ENCODE measurements at regions not wholly inside any gene's neighbourhood (a gene's known extent, or its start where the extent isn't known, plus 50 kb on each side); places are given as distances from the start of the nearest gene placed in this dataset.
"Not testable (repeated sequence)": the region's sequence is repeated elsewhere in the genome, so short reads cannot be mapped to it uniquely, and the experiment has no call there.

DNA sequence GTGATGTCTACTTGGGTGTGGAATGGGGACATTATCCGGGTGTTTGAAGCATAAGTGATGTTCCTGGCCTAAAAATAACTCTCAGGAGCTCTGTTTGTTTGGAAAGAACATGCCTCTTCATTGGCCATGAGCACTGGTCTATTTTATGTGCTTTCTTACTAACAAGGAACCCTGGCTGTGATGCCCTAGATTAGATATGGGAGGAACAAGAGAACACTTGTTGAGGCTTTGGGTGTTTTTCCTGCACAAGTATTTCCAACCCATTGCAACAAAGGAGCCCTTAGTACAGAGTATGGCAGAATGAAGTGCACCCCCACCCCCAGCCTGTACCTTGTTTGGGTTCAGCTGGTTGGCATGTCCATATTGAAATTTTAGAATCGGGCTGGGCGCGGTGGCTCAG, 95.9 kb downstream of the SLC4A3 start:
- no peak for ATAC-seq
- DNase-seq (ENCODE audit: low spot score) = no peak
- intact Hi-C loops (cut with DNase I) = no loop called here

DNA sequence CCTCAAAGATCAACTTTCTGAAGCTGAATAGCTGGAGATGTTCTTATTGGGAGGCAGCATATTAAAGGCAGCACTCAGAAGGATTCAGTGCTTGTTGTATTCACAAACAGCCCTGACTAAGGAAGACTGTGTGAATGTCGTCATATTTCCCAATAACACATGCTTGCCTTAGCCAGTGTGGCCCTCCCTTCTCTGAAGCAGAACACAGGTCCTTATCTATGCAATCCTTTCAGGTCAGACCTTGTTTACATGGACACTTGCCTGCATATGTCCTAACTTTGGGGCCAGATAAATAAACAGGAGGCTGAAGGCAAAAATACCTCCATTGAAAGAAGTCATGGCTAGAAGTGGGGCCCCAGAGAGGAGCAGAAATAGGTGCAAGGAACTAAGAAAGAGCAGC, 97.2 kb downstream of the SLC4A3 start:
- ATAC-seq (no peak), DNase-seq (ENCODE audit: low spot score) (no peak)
- intact Hi-C loops (cut with DNase I) = no loop called here

DNA sequence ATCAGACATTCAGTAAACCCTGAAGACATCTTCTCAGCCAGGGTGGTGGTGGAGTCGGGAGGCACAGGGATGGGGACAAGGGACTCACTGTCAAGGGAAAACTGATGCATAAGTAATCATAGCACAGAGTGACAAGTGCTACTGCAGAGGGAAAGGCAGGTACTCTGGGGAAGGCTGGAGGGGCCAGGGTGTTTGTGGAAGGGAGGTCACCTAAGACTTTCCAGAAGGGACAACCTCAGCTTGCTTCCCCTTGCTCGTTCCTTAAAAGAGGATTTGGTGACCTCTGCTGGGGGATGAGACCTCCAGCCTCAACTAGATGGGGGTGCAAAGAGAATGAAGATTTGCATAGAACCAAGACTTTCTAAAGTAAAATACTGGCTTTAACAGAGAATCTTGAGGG, 99.5 kb downstream of the SLC4A3 start:
- ATAC-seq = no peak
- no peak for DNase-seq (ENCODE audit: low spot score)
- intact Hi-C loops (cut with DNase I) = no loop called here

DNA sequence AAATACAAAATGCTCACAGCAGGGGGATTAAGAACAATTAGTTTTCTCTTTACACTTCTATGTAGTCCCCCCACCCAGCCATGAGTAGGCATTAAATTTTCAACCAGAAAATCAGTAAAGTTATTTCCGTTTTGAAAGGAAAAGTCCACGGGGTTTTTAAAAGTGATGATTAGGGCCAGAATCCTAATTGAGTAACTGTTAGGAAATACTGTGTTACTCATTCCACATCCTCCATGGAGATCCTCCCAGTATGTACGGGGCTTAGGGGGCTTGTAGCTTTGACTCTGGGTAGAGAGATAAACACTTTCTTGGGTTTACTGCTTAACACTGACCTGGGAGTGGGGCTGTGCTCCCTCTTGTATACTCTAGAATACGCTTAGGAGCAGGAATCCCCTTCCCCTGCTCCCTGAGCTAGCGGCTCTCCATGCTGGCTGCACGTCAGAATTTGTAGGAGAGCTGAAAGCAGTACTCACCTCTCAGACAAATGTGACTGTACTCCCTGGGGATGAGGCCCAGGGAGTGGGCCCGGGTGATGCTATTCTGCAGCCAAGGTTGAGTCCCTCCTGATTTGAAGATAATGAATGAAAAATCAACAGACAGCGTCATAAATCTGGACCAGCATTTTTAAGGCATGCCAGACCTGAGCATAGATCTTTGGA, 100.5 kb downstream of the SLC4A3 start:
- DNase-seq (ENCODE audit: low spot score) (no peak), ATAC-seq (peak; percentile 80)
- intact Hi-C loops (cut with DNase I) = no loop called here

DNA sequence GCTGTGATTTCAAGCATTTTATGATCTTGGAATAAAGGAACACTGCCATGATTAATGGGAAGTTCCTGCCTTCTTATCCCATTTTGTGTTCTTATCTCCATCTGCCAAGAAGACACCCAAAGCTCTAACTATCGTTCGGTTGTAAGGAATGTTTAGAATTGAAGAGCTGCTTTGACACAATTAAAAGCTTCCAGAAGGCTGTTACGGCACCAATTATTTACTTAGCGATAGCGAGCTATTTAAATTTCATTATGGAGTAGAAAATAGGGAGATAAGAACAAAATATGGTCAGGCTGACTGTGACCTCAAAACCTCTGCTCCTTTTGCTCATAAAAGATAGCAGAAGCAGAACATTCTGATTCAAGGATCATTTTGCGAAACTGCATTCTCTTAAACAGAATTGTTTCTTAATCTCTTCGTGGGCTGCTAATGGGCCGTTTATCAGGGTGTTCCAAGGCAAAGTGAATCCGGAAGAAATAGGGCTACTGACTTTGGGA, 101.6 kb downstream of the SLC4A3 start:
- ATAC-seq (no peak), DNase-seq (ENCODE audit: low spot score) (no peak)
- intact Hi-C loops (cut with DNase I) = no loop called here

DNA sequence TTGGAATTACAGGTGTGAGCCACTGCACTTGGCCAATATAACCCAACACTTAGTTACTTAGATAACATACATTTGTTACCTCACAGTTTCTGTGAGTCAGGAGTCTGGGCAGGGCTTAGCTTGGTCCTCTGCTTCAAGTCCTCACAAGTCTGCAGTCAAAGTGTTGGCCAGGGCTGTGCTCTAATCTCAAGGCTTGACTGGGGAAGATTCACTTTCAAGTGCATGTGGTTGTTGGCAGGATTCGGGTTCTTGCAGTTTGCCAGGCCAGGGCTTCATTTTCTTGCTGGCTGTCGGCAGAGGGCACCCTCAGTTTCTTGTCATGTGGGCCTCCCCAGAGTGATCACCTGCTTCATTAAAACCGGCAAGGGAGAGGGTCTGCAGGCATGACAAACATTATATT, 103.7 kb downstream of the SLC4A3 start:
- intact Hi-C loops (cut with DNase I) = no loop called here

DNA sequence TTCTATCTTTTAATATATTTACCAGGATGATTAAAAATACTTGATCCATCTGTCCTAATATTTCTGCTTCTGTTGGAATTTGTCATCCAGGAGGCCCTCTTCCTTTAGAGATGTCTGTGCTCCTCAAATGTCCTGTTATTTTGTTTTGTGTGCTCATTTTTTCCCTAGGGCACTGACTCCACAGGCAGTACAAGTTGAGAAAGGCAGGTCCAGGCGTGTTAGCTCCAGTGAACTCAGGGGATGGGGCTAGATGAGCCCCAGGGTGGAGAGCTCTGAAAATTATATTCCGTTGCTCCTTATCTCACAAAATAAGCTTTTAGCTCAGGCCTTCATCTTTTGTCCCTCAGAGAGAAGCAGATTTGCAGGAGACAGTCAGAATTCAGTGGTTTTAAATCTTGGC, 105.7 kb downstream of the SLC4A3 start:
- intact Hi-C loops (cut with DNase I) = no loop called here
- ATAC-seq (no peak), DNase-seq (ENCODE audit: low spot score) (no peak)

More for the DNA sequence above, 103.7 kb downstream of the SLC4A3 start:
- no peak for ATAC-seq
- no peak for DNase-seq (ENCODE audit: low spot score)

DNA sequence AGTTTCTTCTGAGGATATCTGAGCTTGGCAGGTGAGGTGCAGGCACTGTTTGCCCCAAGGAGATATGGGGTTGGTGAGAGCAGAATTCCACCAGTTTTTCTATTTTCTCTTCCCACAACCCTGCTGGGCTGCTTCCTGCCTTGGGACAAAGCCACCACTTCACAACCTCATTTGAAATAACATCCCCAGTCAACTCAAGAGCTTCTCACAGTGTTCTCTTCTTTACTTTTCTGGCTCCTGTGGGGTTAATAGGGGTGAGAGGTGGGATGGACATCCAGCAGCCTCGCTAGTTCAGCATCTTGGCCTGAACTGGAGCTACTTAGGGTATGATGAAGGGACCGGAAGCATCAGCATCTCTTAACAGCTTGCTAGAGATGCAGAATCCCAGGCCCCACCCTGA, 106.3 kb downstream of the SLC4A3 start:
- ATAC-seq (no peak), DNase-seq (ENCODE audit: low spot score) (no peak)
- intact Hi-C loops (cut with DNase I) = no loop called here

DNA sequence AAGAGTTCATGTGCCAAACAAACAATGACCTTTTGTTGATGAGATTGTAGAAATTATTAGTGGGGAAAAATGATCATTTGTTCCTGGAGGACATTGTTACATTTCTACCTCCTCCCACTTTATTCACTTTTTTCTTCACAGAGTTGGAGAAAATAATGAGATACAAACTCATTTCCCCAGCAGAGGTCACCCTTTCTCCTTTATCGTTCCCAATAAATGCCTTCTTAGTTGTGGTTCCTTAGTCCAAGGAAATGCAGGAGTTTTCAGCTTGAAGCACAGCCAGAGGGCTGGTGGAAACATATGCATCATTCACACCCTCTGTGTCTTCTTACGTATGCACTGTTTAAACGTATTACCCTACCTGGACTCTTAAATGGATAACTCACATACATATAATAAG, 108.8 kb downstream of the SLC4A3 start:
- peak; percentile 75 for ATAC-seq
- no peak for DNase-seq (ENCODE audit: low spot score)

DNA sequence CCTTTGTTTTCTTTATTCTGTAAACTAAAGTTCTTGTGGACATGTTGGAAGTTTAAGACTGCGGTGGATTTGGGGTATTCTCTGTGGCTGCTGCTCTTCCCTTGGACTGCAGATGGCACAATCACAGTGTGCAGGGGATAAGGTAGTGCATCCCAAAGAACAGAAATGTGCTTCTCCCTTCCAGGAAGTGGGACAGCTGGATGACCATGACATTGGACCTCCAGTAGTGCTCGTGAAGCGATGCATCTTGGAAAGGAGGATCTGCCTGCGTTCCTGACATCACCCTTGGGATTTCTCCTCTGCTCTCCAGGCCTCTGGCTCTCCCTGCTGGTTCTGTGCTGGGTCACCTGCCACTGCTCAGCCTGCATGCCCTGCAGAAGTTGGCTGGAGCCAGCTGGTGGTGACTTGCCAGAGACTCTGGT, 109.9 kb downstream of the SLC4A3 start:
- ATAC-seq (peak; percentile 83), DNase-seq (ENCODE audit: low spot score) (no peak)
- intact Hi-C loops (cut with DNase I) = no loop called here

More for the DNA sequence above, 108.8 kb downstream of the SLC4A3 start:
- intact Hi-C loops (cut with DNase I) = no loop called here

DNA sequence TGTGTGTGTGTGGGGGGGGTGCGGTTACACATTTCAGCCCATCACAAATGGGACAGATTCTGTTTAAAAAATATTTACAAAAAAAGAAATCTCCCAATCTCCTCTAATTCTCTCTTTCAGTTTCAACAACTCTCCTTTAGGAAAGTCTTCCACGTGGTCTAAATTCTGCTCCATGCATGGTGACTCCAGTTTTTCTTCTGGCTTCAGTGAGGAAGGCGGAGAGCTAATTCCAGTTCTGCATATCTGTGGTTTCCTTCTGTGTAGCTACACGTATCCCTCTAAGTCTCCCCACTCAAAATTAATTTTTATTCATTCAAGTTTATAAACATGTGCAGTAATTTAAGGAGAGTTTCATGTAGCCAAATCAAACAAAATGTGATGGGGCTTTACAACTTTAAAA, 111.6 kb downstream of the SLC4A3 start:
- no peak for DNase-seq (ENCODE audit: low spot score)
- peak; percentile 53 for ATAC-seq
- intact Hi-C loops (cut with DNase I) = no loop called here

DNA sequence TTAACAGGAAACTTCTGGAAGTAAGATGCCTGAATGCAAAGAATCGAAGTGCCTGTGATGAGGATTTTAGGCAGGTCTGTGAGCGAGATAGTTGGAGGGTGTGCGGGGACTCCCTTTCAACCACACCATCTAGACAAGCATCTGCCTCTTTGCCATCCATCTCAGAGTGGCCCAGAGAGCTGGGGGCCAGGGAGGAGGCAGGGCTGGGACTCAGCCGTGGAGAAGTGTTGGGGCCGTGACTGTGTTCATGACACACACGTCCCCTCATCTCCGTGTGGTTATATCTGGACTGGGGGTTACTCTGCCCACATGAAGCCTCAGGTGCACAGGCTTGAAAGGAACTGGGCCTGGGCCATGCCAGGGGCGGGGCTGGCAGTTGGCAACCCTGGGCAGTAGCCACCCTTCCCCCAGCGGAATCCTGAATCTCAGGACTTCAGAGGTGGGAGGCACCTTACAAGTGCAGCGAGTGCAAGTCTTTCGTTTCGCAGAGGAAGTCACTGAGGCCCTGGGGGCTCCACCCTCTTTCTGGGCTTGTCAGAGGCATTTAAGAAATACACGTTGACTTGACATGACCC, 112.5 kb downstream of the SLC4A3 start:
- intact Hi-C loops (cut with DNase I) = loop anchor here (10.0 kb wide), 1 partner anchor 1835 kb away; the partner anchor contains the start of gene EPHA4
- DNase-seq (ENCODE audit: low spot score) (no peak), ATAC-seq (peak; percentile 25)

DNA sequence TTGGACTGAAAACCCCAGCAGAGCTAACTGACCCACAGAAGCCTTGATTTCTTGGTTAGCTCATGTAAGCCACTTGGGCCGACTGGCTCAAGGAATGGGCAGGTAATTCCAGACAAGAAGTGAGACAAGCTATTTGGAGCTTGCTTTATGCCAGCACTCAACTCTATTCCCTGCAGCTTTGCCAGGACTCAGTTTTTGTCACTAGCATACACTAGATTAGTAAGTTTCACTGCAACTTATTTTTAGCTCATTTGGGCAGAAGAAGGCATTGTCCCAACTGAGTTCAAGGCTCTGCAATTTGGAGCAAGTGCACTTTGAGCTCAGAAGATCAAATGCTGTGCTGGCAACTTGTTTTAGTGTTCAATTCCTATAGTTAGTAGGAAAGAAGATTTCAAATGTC, 116.1 kb downstream of the SLC4A3 start:
- intact Hi-C loops (cut with DNase I) = loop anchor here (10.0 kb wide), 1 partner anchor 1831 kb away; the partner anchor contains the start of gene EPHA4
- no peak for ATAC-seq
- DNase-seq (ENCODE audit: low spot score) = no peak

DNA sequence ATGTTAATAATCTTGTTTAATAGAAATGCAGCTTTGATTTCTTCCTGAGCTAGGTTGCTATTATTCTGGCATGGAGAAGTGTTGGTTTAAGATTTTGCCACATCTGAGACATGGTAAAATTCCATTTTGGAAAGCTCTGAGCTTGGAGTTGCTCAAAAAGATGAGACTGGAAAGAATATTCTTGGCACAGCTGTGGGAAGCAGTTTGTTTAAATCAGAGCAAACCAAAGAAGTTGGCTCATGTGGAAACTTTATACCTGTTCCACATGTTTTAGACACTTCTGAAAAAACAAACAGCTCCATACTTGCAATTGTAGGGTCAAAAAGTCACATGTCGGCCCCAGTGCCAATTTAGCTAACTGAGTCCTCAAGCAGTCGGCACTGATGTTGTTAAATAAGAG, 116.6 kb downstream of the SLC4A3 start:
- DNase-seq (ENCODE audit: low spot score) (no peak), ATAC-seq (no peak)
- intact Hi-C loops (cut with DNase I) = loop anchor here (10.0 kb wide), 1 partner anchor 1831 kb away; the partner anchor contains the start of gene EPHA4

DNA sequence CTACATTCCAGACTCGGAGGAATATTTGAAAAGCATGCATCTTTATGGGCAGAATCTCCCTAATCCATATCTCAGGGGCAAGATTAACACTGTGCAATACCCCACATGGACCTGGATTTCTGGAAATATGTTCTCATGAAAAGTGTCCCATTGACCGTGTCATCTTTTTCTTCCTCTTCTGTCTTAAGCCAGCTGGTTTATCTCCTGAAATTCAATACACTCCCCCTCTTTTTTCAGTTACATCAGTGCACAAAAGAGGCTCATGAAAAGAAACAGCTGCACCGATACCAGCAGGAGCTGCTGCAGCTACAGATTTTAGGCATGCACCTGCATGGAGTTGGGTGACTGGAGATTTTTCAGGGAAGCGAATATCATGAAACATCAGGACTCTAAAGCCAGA, 117.2 kb downstream of the SLC4A3 start:
- ATAC-seq (no peak), DNase-seq (ENCODE audit: low spot score) (no peak)
- intact Hi-C loops (cut with DNase I) = loop anchor here (10.0 kb wide), 1 partner anchor 1830 kb away; the partner anchor contains the start of gene EPHA4

DNA sequence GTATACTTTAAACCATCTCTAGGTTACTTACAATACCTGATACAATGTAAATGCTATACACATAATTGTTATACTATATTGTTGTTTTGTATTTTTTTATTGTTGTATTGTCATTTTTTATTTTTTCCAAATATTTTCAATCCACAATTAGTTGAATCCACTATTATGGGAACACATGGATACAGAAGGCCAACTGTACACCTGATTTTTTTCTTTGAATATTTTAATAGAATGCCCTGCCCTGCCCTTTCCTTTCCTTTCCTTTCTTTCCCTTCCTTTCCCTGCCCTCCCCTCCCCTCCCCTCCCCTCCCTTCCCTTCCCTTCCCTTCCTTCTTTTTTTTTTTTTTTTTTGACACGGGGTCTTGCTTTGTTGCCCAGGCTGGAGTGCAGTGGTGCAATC, 120.2 kb downstream of the SLC4A3 start:
- intact Hi-C loops (cut with DNase I) = loop anchor here (10.0 kb wide), 1 partner anchor 1827 kb away; the partner anchor contains the start of gene EPHA4
- no peak for DNase-seq (ENCODE audit: low spot score)
- no peak for ATAC-seq

DNA sequence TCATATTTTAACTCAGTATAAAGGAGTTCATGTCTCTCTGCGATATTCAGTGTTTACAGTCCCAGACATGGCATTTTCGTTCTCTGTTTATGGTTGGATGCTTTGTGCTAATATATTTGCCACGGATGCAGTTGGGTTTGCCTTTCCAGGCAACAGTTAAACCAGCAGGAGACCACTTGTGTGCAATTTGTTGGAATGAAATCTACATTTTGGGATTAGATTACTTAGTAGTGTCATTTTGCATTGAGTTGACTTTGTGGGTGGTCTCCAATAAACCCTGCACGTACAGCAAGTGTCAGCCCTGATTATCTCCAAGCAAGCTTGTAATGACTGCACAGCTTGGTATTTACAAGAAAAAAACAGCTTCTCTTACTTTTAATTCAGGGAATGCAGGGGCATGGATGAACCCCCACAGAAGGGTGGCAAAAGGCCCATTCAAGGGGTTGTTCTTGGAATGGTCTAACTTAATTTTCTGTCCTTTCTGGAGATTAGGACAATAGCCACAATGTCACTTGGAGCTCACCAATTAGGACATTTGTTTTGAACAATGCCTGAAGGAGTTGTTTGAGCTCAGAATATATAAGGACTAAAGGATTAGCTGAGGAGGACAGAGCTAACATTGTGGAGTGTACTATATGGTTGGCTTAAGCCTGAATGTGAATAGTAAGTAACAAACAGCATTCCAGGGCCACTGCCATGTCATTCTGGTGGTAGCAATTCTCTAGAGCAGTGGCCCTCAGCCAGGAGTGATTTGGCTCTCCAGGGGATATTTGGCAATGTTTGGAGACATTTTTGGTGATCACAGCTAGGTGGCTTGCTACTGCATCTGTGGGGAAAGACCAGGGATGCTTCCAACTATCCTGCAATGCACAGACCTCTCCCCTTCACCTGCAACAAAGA, 121.5 kb downstream of the SLC4A3 start:
- ATAC-seq (no peak), DNase-seq (ENCODE audit: low spot score) (no peak)
- intact Hi-C loops (cut with DNase I) = loop anchor here (10.0 kb wide), 1 partner anchor 1826 kb away; the partner anchor contains the start of gene EPHA4

DNA sequence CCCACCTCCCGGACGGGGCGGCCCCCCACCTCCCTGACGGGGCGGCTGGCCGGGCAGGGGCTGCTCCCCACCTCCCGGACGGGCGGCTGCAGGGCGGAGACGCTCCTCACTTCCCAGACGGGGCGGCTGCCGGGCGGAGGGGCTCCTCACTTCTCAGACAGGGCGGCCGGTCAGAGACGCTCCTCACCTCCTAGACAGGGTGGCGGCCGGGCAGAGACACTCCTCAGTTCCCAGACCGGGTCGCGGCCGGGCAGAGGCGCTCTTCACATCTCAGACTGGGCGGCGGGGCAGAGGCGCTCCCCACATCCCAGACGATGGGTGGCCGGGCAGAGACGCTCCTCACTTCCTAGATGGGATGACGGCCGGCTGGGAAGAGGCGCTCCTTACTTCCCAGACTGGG, 123.7 kb downstream of the SLC4A3 start:
- DNase-seq (ENCODE audit: low spot score); intact Hi-C loops (cut with DNase I); ATAC-seq: not testable (repeated sequence)

DNA sequence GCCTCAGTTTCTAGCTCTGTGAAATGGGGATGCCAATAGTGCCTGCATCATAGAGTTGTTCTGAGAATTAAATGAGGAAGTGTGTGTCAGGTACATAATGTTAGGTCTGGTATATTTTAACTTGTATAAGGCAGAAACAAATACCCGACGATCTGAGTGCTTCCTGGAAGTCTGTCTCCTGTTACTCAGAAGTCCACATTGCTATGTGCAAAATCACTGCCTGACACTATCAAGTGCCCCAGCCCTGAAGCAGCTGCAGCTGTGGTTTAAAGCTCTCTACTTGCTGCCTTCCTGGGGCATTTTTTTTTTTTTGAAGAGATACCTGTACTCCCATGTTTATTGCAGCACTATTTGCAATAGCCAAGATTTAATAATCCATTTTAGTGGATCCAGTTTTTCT, 125.3 kb downstream of the SLC4A3 start:
- intact Hi-C loops (cut with DNase I) = no loop called here
- no peak for DNase-seq (ENCODE audit: low spot score)
- ATAC-seq = no peak
